Gastroesophageal sphincter (tissue), 3 donors: ENCODE measurements at regions not wholly inside any gene's neighbourhood (a gene's known extent, or its start where the extent isn't known, plus 50 kb on each side); places are given as distances from the start of the nearest gene placed in this dataset.

Source experiments
- CTCF ChIP-seq, 4 experiments: fragments of 200-600 bp in 2 of 4; fragments of 450-650 bp in 2 of 4; sonication (generic) in 1 of 4; IDR thresholded peaks; one replicate each; pipeline ENCODE4 v1.5.1; 2017 to 2019; ENCODE audit warnings: antibody characterized with exemption in 4 of 4, mild to moderate bottlenecking in 2 of 4, moderate library complexity in 2 of 4
- EP300 ChIP-seq: sonication (generic); formaldehyde crosslinking; IDR thresholded peaks from one replicate; pipeline ENCODE4 v1.6.1; 2017; ENCODE audit warnings: antibody characterized with exemption, mild to moderate bottlenecking
- POLR2A ChIP-seq, 2 donors: fragments of 450-650 bp; IDR thresholded peaks; one replicate each; pipeline ENCODE4 v1.6.1; 2017; ENCODE audit warnings: antibody characterized with exemption in 2 of 2, mild to moderate bottlenecking in 2 of 2, moderate library complexity in 1 of 2
- POLR2AphosphoS5 ChIP-seq: sonication (generic); formaldehyde crosslinking; IDR thresholded peaks from one replicate; pipeline ENCODE4 v1.6.1; 2017; ENCODE audit warnings: antibody characterized with exemption

- TF ChIP-seq CTCF (IDR thresholded peaks at IDR 0.05) (no peak), POLR2AphosphoS5 (no peak), POLR2A (IDR thresholded peaks at IDR 0.05) (no peak), EP300 (no peak)
Observed at GRCh38 chr2:190113000-190113399, 50.5 kb upstream of the MSTN start.
